ENCODE measurements at regions not wholly inside any gene's neighbourhood (a gene's known extent, or its start where the extent isn't known, plus 50 kb on each side); places are given as distances from the start of the nearest gene placed in this dataset.

- TF ChIP-seq CTCF (IDR thresholded peaks at IDR 0.05; ENCODE audit: poor library complexity, severe bottlenecking) (no peak), TAF1 (IDR thresholded peaks at IDR 0.05; ENCODE audit: low read depth) (no peak), POLR2AphosphoS5 (IDR thresholded peaks at IDR 0.05) (no peak), SMC3 (conservative IDR thresholded peaks at IDR 0.05; ENCODE audit: poor library complexity) (no peak), EZH2 (IDR thresholded peaks at IDR 0.05; ENCODE audit: borderline replicate concordance, insufficient read depth, low read length, poor library complexity, severe bottlenecking) (no peak), RAD21 (conservative IDR thresholded peaks at IDR 0.05) (no peak), MXI1 (conservative IDR thresholded peaks at IDR 0.05; ENCODE audit: poor library complexity, severe bottlenecking) (no peak), EP300 (conservative IDR thresholded peaks at IDR 0.05; ENCODE audit: poor library complexity, severe bottlenecking) (no peak)
- TF ChIP-seq, protein P1, sequence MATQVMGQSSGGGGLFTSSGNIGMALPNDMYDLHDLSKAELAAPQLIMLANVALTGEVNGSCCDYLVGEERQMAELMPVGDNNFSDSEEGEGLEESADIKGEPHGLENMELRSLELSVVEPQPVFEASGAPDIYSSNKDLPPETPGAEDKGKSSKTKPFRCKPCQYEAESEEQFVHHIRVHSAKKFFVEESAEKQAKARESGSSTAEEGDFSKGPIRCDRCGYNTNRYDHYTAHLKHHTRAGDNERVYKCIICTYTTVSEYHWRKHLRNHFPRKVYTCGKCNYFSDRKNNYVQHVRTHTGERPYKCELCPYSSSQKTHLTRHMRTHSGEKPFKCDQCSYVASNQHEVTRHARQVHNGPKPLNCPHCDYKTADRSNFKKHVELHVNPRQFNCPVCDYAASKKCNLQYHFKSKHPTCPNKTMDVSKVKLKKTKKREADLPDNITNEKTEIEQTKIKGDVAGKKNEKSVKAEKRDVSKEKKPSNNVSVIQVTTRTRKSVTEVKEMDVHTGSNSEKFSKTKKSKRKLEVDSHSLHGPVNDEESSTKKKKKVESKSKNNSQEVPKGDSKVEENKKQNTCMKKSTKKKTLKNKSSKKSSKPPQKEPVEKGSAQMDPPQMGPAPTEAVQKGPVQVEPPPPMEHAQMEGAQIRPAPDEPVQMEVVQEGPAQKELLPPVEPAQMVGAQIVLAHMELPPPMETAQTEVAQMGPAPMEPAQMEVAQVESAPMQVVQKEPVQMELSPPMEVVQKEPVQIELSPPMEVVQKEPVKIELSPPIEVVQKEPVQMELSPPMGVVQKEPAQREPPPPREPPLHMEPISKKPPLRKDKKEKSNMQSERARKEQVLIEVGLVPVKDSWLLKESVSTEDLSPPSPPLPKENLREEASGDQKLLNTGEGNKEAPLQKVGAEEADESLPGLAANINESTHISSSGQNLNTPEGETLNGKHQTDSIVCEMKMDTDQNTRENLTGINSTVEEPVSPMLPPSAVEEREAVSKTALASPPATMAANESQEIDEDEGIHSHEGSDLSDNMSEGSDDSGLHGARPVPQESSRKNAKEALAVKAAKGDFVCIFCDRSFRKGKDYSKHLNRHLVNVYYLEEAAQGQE (IDR thresholded peaks at IDR 0.05; ENCODE audit: borderline replicate concordance), result no peak
Observed at GRCh38 chr7:156059369-156059768, 247.1 kb upstream of the SHH start.

All from neural cell (in vitro differentiated cells).